WTC11 (cell line): ENCODE measurements at regions not wholly inside any gene's neighbourhood (a gene's known extent, or its start where the extent isn't known, plus 50 kb on each side); places are given as distances from the start of the nearest gene placed in this dataset.

Experiments
- ATAC-seq: fragments of 200-7000 bp; cut with Tn5 transposase; 2 replicates; pipeline ENCODE4 v1.10.0; 2021; ENCODE audit warnings: mild to moderate bottlenecking, moderate library complexity
- CTCF ChIA-PET: fragments of 300-600 bp; sonication (Branson Sonifier 250); formaldehyde crosslinking; loops from one replicate; lab custom pipeline; 2021; ENCODE audit warnings: antibody characterized with exemption; lab: Charles Lee
- POLR2A ChIA-PET: fragments of 350-600 bp; sonication (Branson Sonifier 250); formaldehyde crosslinking; loops from one replicate; lab custom pipeline; 2021; ENCODE audit warnings: antibody characterized with exemption; lab: Charles Lee
- DNase-seq: peaks from one replicate; pipeline ENCODE4 v3.0.0; 2021; ENCODE audit warnings: low spot score
- H3K27ac Mint-ChIP-seq: 2 replicates; pipeline ENCODE4 v1.8.0; 2021; ENCODE audit warnings: mixed read lengths
- H3K27me3 Mint-ChIP-seq: 2 replicates; pipeline ENCODE4 v1.8.0; 2021; ENCODE audit warnings: low read depth, mild to moderate bottlenecking, moderate library complexity, mixed read lengths
- H3K36me3 Mint-ChIP-seq: 2 replicates; pipeline ENCODE4 v1.8.0; 2021; ENCODE audit warnings: mixed read lengths
- H3K4me1 Mint-ChIP-seq: 2 replicates; pipeline ENCODE4 v1.8.0; 2022; ENCODE audit warnings: mixed read lengths
- H3K4me3 Mint-ChIP-seq: 2 replicates; pipeline ENCODE4 v1.8.0; 2021; ENCODE audit warnings: mild to moderate bottlenecking, moderate library complexity, mixed read lengths
- H3K9me3 Mint-ChIP-seq: 2 replicates; pipeline ENCODE4 v1.8.0; 2021; ENCODE audit warnings: mixed read lengths
- ELF4 ChIP-seq: sonication (generic); formaldehyde crosslinking; IDR thresholded peaks from 2 replicates; pipeline ENCODE4 v1.8.1; 2022; ENCODE audit warnings: low read depth, mild to moderate bottlenecking, moderate library complexity, missing genetic modification reagents
- EMX1 ChIP-seq: fragments of 250-450 bp; sonication (Bioruptor Pico); IDR thresholded peaks from 2 replicates; pipeline ENCODE4 v1.8.0; 2021; ENCODE audit warnings: mild to moderate bottlenecking
- GABPB1 ChIP-seq: sonication (generic); formaldehyde crosslinking; IDR thresholded peaks from 2 replicates; pipeline ENCODE4 v1.8.1; 2023; ENCODE audit warnings: mild to moderate bottlenecking, missing genetic modification reagents
- GTF2I ChIP-seq: fragments of 250-450 bp; sonication (Bioruptor Pico); conservative IDR thresholded peaks from 2 replicates; pipeline ENCODE4 v1.4.0; 2021; ENCODE audit warnings: mild to moderate bottlenecking
- JAZF1 ChIP-seq: fragments of 250-450 bp; sonication (Bioruptor Pico); IDR thresholded peaks from 2 replicates; pipeline ENCODE4 v1.9.0; 2021; ENCODE audit warnings: moderate library complexity, mild to moderate bottlenecking, inconsistent platforms
- TP53 ChIP-seq: sonication (generic); formaldehyde crosslinking; IDR thresholded peaks from 2 replicates; pipeline ENCODE4 v1.8.1; 2023; ENCODE audit warnings: mild to moderate bottlenecking, missing genetic modification reagents
- ZBTB21 ChIP-seq: sonication (generic); formaldehyde crosslinking; IDR thresholded peaks from 2 replicates; pipeline ENCODE4 v1.8.1; 2023; ENCODE audit warnings: mild to moderate bottlenecking, missing genetic modification reagents, borderline replicate concordance
- ZNF317 ChIP-seq: sonication (generic); formaldehyde crosslinking; IDR thresholded peaks from 2 replicates; pipeline ENCODE4 v1.8.1; 2023; ENCODE audit warnings: low read depth, mild to moderate bottlenecking, moderate library complexity, missing genetic modification reagents, borderline replicate concordance
- ZNF416 ChIP-seq: fragments of 250-450 bp; sonication (Bioruptor Pico); IDR thresholded peaks from 2 replicates; pipeline ENCODE4 v1.9.0; 2021; ENCODE audit warnings: mild to moderate bottlenecking, inconsistent platforms
- ZNF423 ChIP-seq: fragments of 250-450 bp; sonication (Bioruptor Pico); IDR thresholded peaks from 2 replicates; pipeline ENCODE4 v2.1.2; 2022; ENCODE audit warnings: mild to moderate bottlenecking, moderate library complexity
- TF ChIP-seq, protein P1 (sequence below): sonication (generic); formaldehyde crosslinking; IDR thresholded peaks from 2 replicates; pipeline ENCODE4 v1.8.0; 2022; ENCODE audit warnings: mild to moderate bottlenecking, missing genetic modification reagents
- TF ChIP-seq, protein P2 (sequence below): sonication (generic); formaldehyde crosslinking; IDR thresholded peaks from 2 replicates; pipeline ENCODE4 v1.8.1; 2022; ENCODE audit warnings: missing genetic modification reagents, borderline replicate concordance
- TF ChIP-seq, protein P3 (sequence below): fragments of 250-450 bp; sonication (Bioruptor Pico); IDR thresholded peaks from 2 replicates; pipeline ENCODE4 v1.9.0; 2021; ENCODE audit warnings: mild to moderate bottlenecking
- TF ChIP-seq, protein P4 (sequence below): sonication (generic); formaldehyde crosslinking; IDR thresholded peaks from 2 replicates; pipeline ENCODE4 v1.8.1; 2023; ENCODE audit warnings: mild to moderate bottlenecking, missing genetic modification reagents
- TF ChIP-seq, protein P5 (sequence below): fragments of 250-450 bp; sonication (Bioruptor Pico); IDR thresholded peaks from 2 replicates; pipeline ENCODE4 v2.1.2; 2022; ENCODE audit warnings: mild to moderate bottlenecking, moderate library complexity
- TF ChIP-seq, protein P6 (sequence below): sonication (generic); formaldehyde crosslinking; IDR thresholded peaks from 2 replicates; pipeline ENCODE4 v1.8.1; 2023; ENCODE audit warnings: mild to moderate bottlenecking, missing genetic modification reagents, moderate library complexity
- TF ChIP-seq, protein P7 (sequence below): sonication (generic); formaldehyde crosslinking; IDR thresholded peaks from 2 replicates; pipeline ENCODE4 v1.8.1; 2022; ENCODE audit warnings: mild to moderate bottlenecking, moderate library complexity, missing genetic modification reagents

DNA sequence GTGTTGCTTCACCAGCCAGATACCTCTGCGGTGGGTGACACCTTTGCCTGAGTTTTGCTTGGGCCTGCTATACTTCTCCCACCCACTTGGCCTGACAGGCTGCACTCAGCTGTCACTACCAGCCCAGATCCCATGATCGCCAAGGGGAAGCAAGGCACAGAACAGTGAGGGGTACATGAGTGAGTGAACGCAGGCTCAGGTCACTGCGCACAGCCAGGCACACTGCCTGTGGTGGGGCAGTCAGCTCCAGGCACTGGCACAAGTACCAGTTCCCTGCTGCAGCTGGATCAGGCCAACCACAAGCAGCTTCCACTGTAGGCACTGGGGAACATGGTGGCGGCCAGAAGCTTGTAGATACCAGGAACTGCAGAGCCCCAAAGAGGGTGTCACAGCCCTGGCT, 441.9 kb upstream of the GRM3 start:
- POLR2A ChIA-PET: interaction anchor here (0.6 kb wide), 1 partner anchor 14 kb away, joined by 3 read pairs; no protein-coding TSS in a partner anchor
- ATAC-seq: no peak
- Mint-ChIP-seq H3K4me1 (no peaks in the 10 kb centered on the region), H3K36me3 (peaks cover 8% of the 10 kb centered on the region; the same call in 1 of the 2 replicates), H3K27me3 (no peaks in the 10 kb centered on the region), H3K9me3 (peaks cover 12% of the 10 kb centered on the region), H3K27ac (no peak overlapping the region), H3K4me3 (no peak overlapping the region)
- TF ChIP-seq, protein P1, sequence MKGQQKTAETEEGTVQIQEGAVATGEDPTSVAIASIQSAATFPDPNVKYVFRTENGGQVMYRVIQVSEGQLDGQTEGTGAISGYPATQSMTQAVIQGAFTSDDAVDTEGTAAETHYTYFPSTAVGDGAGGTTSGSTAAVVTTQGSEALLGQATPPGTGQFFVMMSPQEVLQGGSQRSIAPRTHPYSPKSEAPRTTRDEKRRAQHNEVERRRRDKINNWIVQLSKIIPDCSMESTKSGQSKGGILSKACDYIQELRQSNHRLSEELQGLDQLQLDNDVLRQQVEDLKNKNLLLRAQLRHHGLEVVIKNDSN (CRISPR knock-in tag): no peak
- TF ChIP-seq TP53 (no peak), ZBTB21 (CRISPR knock-in tag) (no peak), GABPB1 (no peak), ELF4 (CRISPR knock-in tag) (no peak), JAZF1 (CRISPR knock-in tag) (no peak), ZNF423 (CRISPR knock-in tag) (no peak)
- TF ChIP-seq, protein P2, sequence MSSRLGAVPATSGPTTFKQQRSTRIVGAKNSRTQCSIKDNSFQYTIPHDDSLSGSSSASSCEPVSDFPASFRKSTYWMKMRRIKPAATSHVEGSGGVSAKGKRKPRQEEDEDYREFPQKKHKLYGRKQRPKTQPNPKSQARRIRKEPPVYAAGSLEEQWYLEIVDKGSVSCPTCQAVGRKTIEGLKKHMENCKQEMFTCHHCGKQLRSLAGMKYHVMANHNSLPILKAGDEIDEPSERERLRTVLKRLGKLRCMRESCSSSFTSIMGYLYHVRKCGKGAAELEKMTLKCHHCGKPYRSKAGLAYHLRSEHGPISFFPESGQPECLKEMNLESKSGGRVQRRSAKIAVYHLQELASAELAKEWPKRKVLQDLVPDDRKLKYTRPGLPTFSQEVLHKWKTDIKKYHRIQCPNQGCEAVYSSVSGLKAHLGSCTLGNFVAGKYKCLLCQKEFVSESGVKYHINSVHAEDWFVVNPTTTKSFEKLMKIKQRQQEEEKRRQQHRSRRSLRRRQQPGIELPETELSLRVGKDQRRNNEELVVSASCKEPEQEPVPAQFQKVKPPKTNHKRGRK: no peak
- TF ChIP-seq, protein P3, sequence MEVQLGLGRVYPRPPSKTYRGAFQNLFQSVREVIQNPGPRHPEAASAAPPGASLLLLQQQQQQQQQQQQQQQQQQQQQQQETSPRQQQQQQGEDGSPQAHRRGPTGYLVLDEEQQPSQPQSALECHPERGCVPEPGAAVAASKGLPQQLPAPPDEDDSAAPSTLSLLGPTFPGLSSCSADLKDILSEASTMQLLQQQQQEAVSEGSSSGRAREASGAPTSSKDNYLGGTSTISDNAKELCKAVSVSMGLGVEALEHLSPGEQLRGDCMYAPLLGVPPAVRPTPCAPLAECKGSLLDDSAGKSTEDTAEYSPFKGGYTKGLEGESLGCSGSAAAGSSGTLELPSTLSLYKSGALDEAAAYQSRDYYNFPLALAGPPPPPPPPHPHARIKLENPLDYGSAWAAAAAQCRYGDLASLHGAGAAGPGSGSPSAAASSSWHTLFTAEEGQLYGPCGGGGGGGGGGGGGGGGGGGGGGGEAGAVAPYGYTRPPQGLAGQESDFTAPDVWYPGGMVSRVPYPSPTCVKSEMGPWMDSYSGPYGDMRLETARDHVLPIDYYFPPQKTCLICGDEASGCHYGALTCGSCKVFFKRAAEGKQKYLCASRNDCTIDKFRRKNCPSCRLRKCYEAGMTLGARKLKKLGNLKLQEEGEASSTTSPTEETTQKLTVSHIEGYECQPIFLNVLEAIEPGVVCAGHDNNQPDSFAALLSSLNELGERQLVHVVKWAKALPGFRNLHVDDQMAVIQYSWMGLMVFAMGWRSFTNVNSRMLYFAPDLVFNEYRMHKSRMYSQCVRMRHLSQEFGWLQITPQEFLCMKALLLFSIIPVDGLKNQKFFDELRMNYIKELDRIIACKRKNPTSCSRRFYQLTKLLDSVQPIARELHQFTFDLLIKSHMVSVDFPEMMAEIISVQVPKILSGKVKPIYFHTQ (CRISPR knock-in tag): no peak
- TF ChIP-seq, protein P4, sequence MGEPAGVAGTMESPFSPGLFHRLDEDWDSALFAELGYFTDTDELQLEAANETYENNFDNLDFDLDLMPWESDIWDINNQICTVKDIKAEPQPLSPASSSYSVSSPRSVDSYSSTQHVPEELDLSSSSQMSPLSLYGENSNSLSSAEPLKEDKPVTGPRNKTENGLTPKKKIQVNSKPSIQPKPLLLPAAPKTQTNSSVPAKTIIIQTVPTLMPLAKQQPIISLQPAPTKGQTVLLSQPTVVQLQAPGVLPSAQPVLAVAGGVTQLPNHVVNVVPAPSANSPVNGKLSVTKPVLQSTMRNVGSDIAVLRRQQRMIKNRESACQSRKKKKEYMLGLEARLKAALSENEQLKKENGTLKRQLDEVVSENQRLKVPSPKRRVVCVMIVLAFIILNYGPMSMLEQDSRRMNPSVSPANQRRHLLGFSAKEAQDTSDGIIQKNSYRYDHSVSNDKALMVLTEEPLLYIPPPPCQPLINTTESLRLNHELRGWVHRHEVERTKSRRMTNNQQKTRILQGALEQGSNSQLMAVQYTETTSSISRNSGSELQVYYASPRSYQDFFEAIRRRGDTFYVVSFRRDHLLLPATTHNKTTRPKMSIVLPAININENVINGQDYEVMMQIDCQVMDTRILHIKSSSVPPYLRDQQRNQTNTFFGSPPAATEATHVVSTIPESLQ: no peak
- DNase-seq: no peak
- CTCF ChIA-PET: interaction anchor here (0.5 kb wide), 1 partner anchor 96 kb away, joined by 4 read pairs; no protein-coding TSS in a partner anchor

DNA sequence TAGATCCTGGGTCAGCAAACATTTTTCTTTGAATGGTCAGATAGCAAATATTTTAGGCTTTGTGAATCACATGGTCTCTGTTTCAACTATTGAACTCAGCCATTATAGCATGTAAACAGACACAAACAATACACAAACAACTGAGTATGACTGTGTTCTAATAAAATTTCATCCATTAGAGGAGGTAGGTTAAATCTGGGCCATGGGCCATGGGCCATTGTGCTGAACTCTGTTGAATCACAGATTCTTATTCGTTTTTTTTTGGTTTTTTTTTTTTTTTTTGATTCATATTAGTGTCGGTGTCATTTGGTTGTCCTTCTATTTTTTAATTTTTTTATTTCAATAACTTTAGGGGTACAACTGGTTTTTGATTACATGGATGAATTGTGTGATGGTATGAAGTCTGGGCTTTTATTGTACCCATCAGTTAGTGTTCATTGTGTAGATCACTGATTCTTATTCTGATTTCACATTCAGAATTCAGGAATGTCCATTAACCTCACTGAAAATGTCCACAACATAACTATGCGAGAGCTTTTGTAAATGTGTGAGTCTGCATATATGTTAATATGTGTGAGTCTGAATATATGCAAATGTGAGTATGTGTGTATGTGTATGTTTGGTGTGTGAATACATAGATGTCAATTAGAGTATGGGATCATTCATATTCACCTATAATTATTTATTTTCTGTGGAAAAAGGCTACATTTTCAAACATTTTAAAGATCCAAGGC, 443.7 kb upstream of the GRM3 start:
- CTCF ChIA-PET: interaction anchor here (0.5 kb wide), 1 partner anchor 12 kb away, joined by 3 read pairs; no protein-coding TSS in a partner anchor
- no peak for DNase-seq
- TF ChIP-seq, protein P2: no peak
- TF ChIP-seq GTF2I (CRISPR knock-in tag) (no peak), EMX1 (CRISPR knock-in tag) (no peak), ZNF317 (CRISPR knock-in tag) (no peak), ZNF416 (CRISPR knock-in tag) (no peak)
- TF ChIP-seq, protein P5, sequence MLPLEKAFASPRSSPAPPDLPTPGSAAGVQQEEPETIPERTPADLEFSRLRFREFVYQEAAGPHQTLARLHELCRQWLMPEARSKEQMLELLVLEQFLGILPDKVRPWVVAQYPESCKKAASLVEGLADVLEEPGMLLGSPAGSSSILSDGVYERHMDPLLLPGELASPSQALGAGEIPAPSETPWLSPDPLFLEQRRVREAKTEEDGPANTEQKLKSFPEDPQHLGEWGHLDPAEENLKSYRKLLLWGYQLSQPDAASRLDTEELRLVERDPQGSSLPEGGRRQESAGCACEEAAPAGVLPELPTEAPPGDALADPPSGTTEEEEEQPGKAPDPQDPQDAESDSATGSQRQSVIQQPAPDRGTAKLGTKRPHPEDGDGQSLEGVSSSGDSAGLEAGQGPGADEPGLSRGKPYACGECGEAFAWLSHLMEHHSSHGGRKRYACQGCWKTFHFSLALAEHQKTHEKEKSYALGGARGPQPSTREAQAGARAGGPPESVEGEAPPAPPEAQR: no peak
- TF ChIP-seq, protein P6, sequence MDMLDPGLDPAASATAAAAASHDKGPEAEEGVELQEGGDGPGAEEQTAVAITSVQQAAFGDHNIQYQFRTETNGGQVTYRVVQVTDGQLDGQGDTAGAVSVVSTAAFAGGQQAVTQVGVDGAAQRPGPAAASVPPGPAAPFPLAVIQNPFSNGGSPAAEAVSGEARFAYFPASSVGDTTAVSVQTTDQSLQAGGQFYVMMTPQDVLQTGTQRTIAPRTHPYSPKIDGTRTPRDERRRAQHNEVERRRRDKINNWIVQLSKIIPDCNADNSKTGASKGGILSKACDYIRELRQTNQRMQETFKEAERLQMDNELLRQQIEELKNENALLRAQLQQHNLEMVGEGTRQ (CRISPR knock-in tag): no peak
- TF ChIP-seq, protein P4: no peak
- TF ChIP-seq, protein P7, sequence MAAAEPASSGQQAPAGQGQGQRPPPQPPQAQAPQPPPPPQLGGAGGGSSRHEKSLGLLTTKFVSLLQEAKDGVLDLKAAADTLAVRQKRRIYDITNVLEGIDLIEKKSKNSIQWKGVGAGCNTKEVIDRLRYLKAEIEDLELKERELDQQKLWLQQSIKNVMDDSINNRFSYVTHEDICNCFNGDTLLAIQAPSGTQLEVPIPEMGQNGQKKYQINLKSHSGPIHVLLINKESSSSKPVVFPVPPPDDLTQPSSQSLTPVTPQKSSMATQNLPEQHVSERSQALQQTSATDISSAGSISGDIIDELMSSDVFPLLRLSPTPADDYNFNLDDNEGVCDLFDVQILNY: no peak
- TF ChIP-seq, all 79 proteins: peak for 0
- H3K27ac Mint-ChIP-seq: no peak overlapping the region
- ATAC-seq: no peak
- H3K36me3 Mint-ChIP-seq: peaks cover 8% of the 10 kb centered on the region; the same call in 1 of the 2 replicates
- POLR2A ChIA-PET: no interaction called here
- no peaks in the 10 kb centered on the region for H3K27me3 Mint-ChIP-seq
- no peaks in the 10 kb centered on the region for H3K4me1 Mint-ChIP-seq
- no peak overlapping the region for H3K4me3 Mint-ChIP-seq
- peaks cover 12% of the 10 kb centered on the region for H3K9me3 Mint-ChIP-seq
